CD1c-positive myeloid dendritic cell (primary cell): ENCODE measurements at regions not wholly inside any gene's neighbourhood (a gene's known extent, or its start where the extent isn't known, plus 50 kb on each side); places are given as distances from the start of the nearest gene placed in this dataset.

Experiments used
- DNase-seq: peaks from one replicate; pipeline ENCODE4 v3.0.0-alpha.2; 2016; ENCODE audit errors: extremely low spot score

GRCh38 chr12:67909091-67909531 lies 80.1 kb upstream of the IFNG-AS1 start:
- no peak for DNase-seq

- DNase-seq, result no peak
These were observed 79.6 kb upstream of the IFNG-AS1 start for GRCh38 chr12:67909681-67910080.

GRCh38 chr12:67910360-67911274 lies 78.6 kb upstream of the IFNG-AS1 start:
- DNase-seq, result no peak

GRCh38 chr12:67911275-67911600 lies 78.0 kb upstream of the IFNG-AS1 start:
- no peak for DNase-seq

- no peak for DNase-seq
These were observed 77.5 kb upstream of the IFNG-AS1 start for GRCh38 chr12:67911789-67912188.

- DNase-seq, result no peak
These were observed 73.9 kb upstream of the IFNG-AS1 start for GRCh38 chr12:67915335-67915851.

- no peak for DNase-seq
These were observed 72.8 kb upstream of the IFNG-AS1 start for GRCh38 chr12:67916266-67916970.

GRCh38 chr12:67917811-67918210 lies 71.4 kb upstream of the IFNG-AS1 start:
- DNase-seq, result no peak

- DNase-seq, result no peak
These were observed 70.8 kb upstream of the IFNG-AS1 start for GRCh38 chr12:67918441-67918840.

GRCh38 chr12:67919406-67919805 lies 69.8 kb upstream of the IFNG-AS1 start:
- DNase-seq, result no peak

- DNase-seq, result no peak
These were observed 68.8 kb upstream of the IFNG-AS1 start for GRCh38 chr12:67920413-67920812.

- DNase-seq, result no peak
These were observed 68.0 kb upstream of the IFNG-AS1 start for GRCh38 chr12:67921286-67921685.

- no peak for DNase-seq
These were observed 67.0 kb upstream of the IFNG-AS1 start for GRCh38 chr12:67922245-67922644.

GRCh38 chr12:67925077-67925476 lies 64.2 kb upstream of the IFNG-AS1 start:
- DNase-seq, result no peak

- no peak for DNase-seq
These were observed 63.7 kb upstream of the IFNG-AS1 start for GRCh38 chr12:67925552-67925951.

GRCh38 chr12:67926063-67926462 lies 63.2 kb upstream of the IFNG-AS1 start:
- DNase-seq, result no peak

- no peak for DNase-seq
These were observed 61.9 kb upstream of the IFNG-AS1 start for GRCh38 chr12:67927324-67927723.

GRCh38 chr12:67927815-67928214 lies 61.4 kb upstream of the IFNG-AS1 start:
- no peak for DNase-seq

GRCh38 chr12:67928621-67929383 lies 60.4 kb upstream of the IFNG-AS1 start:
- DNase-seq, result no peak

- no peak for DNase-seq
These were observed 59.9 kb upstream of the IFNG-AS1 start for GRCh38 chr12:67929384-67929772.

GRCh38 chr12:67937822-67938221 lies 51.4 kb upstream of the IFNG-AS1 start:
- no peak for DNase-seq
